GM19452 (cell line): ENCODE measurements at regions not wholly inside any gene's neighbourhood (a gene's known extent, or its start where the extent isn't known, plus 50 kb on each side); places are given as distances from the start of the nearest gene placed in this dataset.
"Not testable (repeated sequence)": the region's sequence is repeated elsewhere in the genome, so short reads cannot be mapped to it uniquely, and the experiment has no call there.

Experiments used
- ATAC-seq: cut with Tn5 transposase; IDR thresholded peaks from one replicate; pipeline ENCODE4 v1.9.1; 2021; ENCODE audit not compliant: unreplicated experiment

- no peak for ATAC-seq
Measured at GRCh38 chr3:11739706-11740105, 96.0 kb upstream of the VGLL4 start.

- no peak for ATAC-seq
Measured at GRCh38 chr3:11739123-11739522, 95.4 kb upstream of the VGLL4 start.

- ATAC-seq, result no peak
Measured at GRCh38 chr3:11737742-11738141, 94.0 kb upstream of the VGLL4 start.

GRCh38 chr3:11736136-11736833 lies 92.6 kb upstream of the VGLL4 start:
- ATAC-seq, result no peak

DNA sequence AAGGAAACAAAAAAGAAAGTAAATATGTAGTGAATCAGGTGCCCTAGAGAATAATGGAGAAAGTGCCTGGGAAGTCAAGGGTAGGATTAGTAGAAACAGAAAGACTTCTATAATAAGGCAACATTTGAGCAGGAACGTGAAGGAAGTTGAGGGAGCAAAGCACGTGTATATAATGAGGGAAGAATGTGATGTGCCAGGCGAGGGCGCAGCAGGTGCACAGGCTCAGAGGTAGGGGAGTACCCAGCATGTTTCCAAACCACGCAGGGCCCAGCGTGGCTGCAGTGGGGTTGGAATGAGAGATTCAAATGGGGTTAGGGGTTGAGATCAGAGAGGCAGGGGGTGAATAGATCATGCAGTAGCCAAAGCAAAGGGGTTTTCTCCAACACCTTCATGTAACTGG lies 91.9 kb upstream of the VGLL4 start:
- no peak for ATAC-seq

DNA sequence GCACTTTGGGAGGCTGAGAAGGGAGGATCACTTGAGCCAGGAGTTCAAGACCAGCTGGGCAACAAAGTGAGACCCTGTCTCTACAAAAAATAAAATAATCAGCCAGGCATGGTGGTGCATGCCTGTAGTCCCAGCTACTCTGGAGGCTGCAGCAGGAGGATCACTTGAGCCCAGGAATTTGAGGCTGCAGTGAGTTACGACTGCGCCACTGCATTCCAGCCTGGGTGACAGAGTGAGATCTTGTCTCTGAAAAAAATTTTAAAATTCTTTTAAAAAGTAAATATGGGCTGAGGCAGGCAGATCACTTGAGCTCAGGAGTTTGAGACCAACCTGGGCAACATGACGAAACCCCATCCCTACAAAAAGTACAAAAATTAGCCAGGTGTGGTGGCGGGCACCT lies 91.4 kb upstream of the VGLL4 start:
- not testable (repeated sequence) for ATAC-seq

DNA sequence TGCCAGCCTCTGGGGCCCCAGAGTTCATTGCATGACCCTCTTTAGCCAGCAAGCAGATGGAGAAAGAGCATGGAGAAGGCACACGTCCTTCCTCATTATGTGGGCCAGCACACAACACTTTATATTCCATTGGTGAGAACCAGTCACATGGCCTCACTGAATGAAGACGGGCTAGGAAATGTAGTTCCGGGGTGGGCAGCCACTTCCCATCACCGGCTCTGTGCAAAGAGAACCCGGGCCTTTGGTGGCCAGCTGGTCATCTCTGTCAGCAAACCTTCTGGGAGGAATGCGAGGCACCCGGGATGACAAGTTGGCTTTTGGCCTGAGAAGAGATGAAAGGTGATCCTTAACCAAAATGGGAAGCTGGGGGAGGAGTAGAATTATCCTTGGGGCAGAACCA lies 90.2 kb upstream of the VGLL4 start:
- ATAC-seq, result no peak

DNA sequence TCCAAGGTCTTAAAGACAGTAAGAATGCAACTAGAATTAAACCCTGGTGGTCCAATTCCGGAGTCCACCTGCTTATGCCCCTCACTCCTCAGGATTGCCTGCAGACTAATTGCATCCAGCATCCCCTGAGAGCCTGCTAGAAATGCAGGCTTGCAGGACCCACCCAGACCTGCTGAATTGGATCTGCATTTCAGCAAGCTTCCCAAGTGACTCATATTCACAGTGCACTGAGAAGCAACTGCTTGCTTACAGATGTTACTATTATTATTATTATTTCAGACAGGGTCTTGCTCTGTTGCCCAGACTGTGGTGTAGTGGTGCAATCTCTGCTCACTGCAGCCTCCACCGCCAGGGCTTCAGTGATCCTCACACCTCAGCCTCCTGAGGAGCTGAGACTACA lies 83.5 kb upstream of the VGLL4 start:
- no peak for ATAC-seq

GRCh38 chr3:11726146-11726545 lies 82.4 kb upstream of the VGLL4 start:
- no peak for ATAC-seq

DNA sequence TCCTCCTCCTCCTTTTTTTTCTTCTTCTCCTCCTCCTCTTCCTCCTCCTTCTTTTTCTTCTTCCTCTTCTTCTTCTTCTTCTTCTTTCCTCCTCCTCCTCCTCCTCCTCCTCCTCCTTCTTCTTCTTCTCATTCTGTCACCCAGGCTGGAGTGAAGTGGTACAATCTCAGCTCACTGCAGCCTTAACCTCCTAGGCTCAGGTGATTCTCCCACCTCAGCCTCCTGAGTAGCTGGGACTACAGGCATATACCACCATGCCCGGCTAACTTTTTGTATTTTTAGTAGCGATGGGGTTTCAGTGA lies 81.6 kb upstream of the VGLL4 start:
- ATAC-seq, result not testable (repeated sequence)

DNA sequence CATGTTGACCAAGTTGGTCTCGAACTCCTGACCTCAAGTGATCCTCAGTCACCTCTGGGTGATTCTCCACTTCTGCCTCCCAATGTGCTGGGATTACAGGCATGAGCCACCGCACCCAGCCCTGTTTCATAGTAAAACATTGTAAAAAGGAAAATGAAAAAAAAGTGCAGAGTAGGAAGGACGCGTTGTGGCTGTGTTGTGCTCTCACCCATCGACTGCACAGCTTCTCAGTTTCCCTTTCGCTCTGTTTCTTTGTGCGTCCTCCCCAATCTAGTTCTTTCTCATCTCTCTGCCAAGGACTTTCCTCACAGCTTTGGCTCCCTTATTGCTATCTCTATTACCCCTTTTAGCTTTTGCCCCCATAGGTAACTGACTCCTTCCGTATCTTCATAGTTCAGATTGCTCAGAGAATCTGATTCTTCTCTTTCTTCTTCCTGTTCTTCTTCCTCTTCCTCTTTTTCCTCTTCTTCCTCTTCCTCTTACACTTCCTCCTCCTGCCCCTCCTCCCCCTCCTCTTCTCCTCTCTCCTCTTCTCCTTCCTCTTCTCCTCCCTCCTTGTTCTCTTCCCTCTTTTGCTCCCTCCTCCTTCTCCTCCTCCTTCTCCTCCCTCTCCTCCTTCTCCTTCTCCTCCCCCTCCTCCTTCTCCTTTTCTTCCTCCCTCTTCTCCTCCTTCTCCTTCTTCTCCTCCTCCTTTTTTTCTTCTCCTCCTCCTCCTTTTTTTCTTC lies 81.1 kb upstream of the VGLL4 start:
- peak; percentile 44 for ATAC-seq

DNA sequence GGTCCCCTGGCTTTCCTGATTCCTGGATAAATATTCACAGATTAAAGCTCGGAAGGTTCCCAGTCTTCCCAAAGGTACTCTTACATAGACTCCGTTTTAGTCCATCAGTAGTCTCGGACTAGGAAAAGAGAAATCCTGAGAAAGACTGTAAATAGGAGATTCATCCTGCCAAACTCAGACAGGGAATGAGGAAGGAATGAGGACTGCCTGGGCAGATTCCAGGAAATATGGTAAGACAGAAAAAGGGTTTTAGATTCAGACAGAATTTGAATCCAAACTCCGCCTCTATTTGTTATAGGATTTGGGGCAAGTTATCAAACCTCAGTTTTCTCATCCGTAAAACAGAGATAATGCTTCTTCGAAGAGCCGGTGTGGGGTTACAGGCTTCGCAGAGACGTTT lies 77.8 kb upstream of the VGLL4 start:
- ATAC-seq, result no peak

DNA sequence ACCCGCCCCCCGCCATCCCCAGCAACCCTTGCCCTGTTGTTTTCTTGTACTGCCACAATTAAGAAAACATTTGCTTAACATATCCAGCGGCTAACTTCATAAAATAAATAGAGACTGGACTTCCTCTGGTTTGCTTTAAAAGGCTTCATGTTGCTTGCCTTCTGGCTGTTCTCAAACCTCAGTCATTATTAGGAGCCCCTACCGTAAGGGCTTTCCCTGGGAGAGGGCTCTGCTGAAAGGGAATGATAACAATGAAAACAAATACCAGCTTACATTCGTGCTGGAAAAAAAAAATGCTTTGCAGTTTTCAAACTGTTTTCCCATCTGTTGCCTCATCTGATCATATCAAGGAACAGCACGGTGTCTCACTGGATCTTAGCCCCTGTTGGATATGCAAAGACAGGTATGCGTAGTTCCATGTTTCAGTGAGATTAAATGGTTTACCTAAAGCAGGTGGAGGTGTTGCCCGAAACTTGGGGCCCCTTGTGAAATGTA lies 77.2 kb upstream of the VGLL4 start:
- no peak for ATAC-seq

DNA sequence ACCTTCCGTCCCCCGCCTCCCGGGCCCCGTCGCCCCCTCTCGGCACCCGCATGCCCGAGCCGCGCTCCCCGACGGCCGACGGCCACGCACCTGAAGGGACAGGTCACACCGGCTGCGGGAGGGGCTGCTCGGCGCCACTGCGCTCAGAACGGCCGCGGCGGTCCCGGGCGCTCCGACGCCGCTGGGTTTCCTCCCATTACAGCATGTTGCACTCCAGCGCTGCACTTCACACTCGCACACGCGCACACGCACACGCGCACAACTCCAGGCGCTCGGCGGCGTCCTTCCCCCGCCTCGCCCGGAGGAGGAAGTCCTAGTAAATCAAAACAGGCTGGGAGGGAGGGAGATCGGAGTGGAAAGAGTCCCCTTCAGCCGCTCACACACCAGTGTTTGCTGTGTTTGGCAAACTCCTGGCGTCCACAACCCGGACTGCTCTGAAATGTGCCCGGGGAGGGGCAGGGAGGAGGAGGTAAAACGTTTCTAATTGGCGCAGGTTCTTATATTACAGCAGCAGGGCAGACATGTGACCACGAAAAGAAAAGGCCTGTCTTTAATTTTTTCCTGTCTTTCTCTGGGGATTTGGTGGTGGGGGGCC lies 76.7 kb upstream of the VGLL4 start:
- ATAC-seq, result peak; percentile 22

DNA sequence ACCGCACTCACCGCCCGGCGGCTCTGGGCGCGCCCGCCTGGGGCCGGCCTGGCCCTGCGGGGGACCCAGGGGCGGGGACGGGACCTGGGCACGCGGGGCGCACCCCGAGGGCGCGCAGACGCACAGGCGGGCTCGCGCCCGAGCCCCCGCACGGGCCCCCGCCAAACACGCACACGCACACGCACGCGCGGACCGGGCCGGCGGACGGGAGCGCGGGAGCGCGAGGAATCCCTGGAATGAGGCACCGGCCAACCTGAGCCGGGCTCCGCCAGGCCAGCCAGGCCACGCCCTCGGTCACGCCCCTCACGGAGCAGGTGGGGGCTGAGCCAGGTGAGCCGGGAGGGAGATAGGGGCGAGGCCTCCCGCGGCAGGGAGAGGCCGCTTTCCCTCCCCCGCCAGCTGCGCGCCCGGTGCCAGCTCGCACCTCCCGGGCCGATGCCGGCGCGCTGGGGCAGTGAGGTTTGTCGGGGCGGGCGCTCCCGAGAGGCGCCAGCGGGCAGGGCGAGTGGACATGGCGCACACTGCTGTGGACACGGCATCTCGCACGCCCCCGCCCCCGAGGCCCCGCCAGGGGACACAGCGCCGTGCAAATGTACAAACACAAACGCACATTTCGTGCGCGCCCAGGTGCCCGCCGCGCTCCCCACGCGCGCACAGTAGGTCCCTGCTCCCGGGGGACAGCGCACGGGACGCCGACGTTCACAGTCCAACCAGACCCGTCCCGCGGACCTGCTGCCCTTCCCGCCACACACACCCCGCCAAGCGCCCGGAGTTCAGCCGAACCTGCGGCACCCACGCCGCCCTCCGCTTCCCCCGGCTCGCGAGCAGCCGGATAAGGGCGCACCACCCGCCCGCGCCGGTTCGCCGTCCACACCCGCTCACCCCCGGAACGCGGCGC lies 75.9 kb upstream of the VGLL4 start:
- ATAC-seq, result peak; percentile 73

GRCh38 chr3:11718637-11719405 lies 75.1 kb upstream of the VGLL4 start:
- ATAC-seq, result peak; percentile 29

DNA sequence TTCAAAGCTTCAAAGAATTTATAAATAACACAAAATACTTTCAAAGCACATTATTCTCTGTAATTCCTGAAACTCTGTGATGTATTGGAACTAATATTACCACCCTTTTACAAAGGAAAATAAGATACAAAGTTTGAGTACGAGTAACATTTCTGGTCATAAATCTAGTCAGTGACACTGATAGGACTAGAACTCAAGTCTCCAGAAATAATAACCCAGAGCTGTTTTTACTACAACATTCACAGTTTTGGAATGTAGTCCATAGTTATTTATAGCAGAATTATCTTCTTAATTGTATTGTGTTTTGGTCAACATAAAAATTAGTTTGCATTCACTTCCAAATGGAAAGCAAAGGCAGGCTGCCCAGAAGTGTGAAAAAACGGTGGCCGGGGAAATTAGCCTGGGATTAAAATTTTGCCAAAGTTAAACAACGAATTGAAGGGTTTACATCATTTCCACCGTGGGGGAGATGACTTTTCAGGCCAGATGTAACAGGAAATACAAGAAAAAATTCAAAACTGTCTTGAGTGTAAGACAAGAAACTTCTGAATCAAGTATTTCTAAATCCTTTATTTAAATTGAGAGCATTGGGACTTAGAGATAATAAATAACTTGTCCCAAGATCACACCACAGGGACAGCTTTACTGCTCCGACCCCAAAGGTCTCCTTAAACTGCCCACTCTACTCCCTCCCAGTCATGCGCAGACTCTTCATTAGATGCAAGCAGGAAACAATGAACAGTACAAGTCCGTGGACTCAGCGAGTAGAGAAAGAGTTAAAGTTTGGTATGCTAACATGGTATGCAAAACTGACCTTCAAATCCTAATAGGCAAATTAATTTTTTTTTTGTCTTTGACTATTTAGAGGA lies 74.3 kb upstream of the VGLL4 start:
- peak; percentile 10 for ATAC-seq

DNA sequence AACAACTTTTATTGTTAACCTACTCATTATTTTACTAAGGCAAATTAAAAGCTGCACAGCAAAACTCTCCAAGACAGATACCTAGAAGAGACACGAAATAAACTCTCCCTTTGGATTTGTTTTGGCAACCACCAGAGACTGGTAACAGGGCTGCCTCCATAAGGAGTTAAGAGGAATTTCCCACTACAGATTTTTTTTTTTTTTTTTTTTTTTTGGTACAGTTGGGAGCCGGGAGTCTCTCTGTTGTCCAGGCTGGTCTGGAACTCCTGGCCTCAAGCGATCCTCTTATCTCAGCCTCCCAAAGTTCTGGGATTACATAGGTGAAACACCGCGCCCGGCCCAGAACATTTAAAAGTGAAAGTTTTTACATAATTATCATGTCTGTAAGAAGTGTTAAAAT lies 73.6 kb upstream of the VGLL4 start:
- ATAC-seq, result no peak

- no peak for ATAC-seq
Measured at GRCh38 chr3:11716573-11717290, 73.0 kb upstream of the VGLL4 start.
